GM20000 (cell line): ENCODE measurements at regions not wholly inside any gene's neighbourhood (a gene's known extent, or its start where the extent isn't known, plus 50 kb on each side); places are given as distances from the start of the nearest gene placed in this dataset.

Source experiments
- DNase-seq: peaks from one replicate; pipeline ENCODE4 v3.0.0; 2012; ENCODE audit warnings: low spot score
- CTCF ChIP-seq: IDR thresholded peaks from 2 replicates; pipeline ENCODE4 v1.5.1; 2012; ENCODE audit warnings: mild to moderate bottlenecking, control low read depth; ENCODE audit errors: extremely low read depth, missing control alignments

GRCh38 chr1:82586473-82586872 lies 785.7 kb downstream of the ADGRL2 start:
- DNase-seq: no peak
- TF ChIP-seq CTCF: no peak

DNA sequence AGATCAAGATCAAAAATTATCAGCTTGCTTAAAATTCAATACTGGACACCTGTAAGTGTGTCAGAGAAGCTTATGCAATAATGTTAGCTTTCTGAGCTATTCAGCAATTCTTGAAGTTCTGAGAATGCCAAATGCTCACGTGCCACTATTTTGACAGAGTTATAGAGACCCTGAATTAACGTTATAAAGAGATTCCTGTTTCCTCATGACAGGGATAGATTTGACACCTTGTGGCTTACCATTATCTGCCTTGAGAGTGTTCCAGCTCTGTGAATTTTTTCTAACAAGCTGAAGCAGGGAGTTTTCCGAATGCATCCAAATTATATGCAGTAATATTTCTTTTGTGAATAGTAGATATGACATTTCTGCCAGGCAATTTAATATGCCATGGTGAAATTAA lies 781.6 kb downstream of the ADGRL2 start:
- DNase-seq: no peak
- TF ChIP-seq CTCF: no peak

GRCh38 chr1:82578086-82578726 lies 777.5 kb downstream of the ADGRL2 start:
- DNase-seq: no peak
- no peak for TF ChIP-seq CTCF

DNA sequence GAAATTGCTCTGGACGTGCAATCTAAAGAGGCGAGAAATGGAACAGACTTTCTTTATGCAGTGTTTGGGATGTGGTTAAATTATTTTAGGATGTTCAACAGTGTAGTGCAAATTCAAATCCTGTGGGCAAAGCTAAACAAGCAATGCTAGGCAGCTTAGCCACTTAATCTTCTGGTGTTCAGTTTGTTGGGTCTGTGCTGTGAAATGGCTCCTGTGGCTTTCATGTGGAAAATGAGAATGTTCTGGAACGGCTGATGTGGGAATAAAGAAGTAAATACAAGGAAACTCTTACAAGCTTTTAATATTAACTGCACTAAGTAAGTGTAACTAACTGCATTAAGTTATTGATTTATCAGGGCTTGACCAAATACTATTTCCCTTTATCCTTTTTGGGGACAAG lies 766.6 kb downstream of the ADGRL2 start:
- no peak for DNase-seq
- no peak for TF ChIP-seq CTCF

- no peak for TF ChIP-seq CTCF
- DNase-seq: no peak
Measured at GRCh38 chr1:82565546-82565945, 764.8 kb downstream of the ADGRL2 start.

DNA sequence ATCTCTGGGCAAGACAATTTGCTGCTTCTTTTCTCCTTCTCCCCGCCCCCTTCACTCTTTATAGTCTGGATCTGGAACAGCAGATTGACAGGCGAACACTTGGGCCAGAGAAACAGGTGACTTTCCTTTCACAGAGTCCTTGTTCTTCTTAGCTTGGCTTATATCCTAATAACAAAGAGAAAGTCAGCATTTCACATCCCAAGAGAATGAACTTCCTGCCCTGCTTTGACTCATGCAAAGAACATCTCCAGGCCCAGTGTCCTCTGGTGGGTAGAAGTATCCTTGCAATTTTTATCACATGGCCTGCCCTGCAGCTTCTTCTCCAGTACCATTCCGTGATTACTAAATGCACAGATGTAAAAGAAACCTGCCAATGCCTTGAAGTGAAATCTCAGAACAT lies 764.4 kb downstream of the ADGRL2 start:
- TF ChIP-seq CTCF: no peak
- no peak for DNase-seq

DNA sequence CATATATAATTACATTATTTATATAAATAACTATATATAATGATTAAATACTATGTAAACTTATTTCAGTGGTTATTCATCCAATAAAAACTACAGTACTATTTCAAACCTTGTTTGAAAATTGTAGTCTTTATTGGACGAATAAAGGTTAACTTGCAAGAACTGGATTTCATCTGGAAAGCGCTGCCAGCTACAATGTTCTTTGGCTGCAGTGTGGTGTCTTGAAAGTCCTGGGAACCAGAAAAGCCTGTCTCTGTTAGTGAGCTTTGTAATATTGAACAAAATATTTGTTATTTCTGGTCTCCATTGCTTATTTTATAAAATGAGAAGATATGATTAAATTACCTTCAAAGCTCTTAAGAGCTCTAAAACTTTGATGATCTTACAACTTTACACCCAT lies 763.6 kb downstream of the ADGRL2 start:
- no peak for DNase-seq

More for the DNA sequence above, 763.6 kb downstream of the ADGRL2 start:
- TF ChIP-seq CTCF: no peak
